HCT116 (cell line): ENCODE measurements at regions not wholly inside any gene's neighbourhood (a gene's known extent, or its start where the extent isn't known, plus 50 kb on each side); places are given as distances from the start of the nearest gene placed in this dataset.

Experiments used
- ATAC-seq: fragments of 200-7000 bp; cut with Tn5 transposase; 2 replicates; pipeline ENCODE4 v1.9.1; 2020; ENCODE audit warnings: mild to moderate bottlenecking, moderate library complexity
- BruUV-seq: library from RNA; stranded (reverse); fragments of 400-500 nt; replicated peaks from 2 replicates; lab custom pipeline; 2021; lab: Mats Ljungman, UMichigan
- CTCF ChIA-PET: fragments of 300-600 bp; sonication (Branson Sonifier 250); formaldehyde crosslinking; loops from one replicate; lab custom pipeline; 2021; ENCODE audit warnings: antibody characterized with exemption; lab: Charles Lee
- POLR2A ChIA-PET: fragments of 300-600, 350-600 bp; sonication (Branson Sonifier 250); formaldehyde crosslinking; loops from one replicate; lab custom pipeline; 2021; ENCODE audit warnings: antibody characterized with exemption; lab: Charles Lee
- RAD21 ChIA-PET, 2 experiments: fragments of 300-600 bp; sonication (Branson Sonifier 250); formaldehyde crosslinking; loops; one replicate each; lab custom pipeline; 2023; ENCODE audit warnings: low total read pairs in 2 of 2; ENCODE audit not compliant: uncharacterized antibody in 2 of 2, unreplicated experiment in 2 of 2, low non-redundant PET in 1 of 2; lab: Charles Lee
- DNase-seq: peaks from one replicate; pipeline ENCODE4 v3.0.0-alpha.2; 2010; ENCODE audit warnings: low read depth, low spot score
- H2AFZ ChIP-seq: fragments of 200-600 bp; shearing (Covaris generic), sonication (generic); 2 replicates; pipeline ENCODE4 v1.6.1; 2017; ENCODE audit warnings: low read depth, mixed run types, mixed read lengths, antibody characterized with exemption, low read length; ENCODE audit not compliant: poor library complexity, severe bottlenecking
- H3K27ac ChIP-seq: 2 replicates; pipeline ENCODE4 v1.5.1; 2012; ENCODE audit warnings: low read depth, low read length
- H3K27me3 ChIP-seq: fragments of 200-600 bp; sonication (generic); 2 replicates; pipeline ENCODE4 v1.6.1; 2016; ENCODE audit warnings: mixed run types, low read length, mixed read lengths; ENCODE audit not compliant: insufficient read depth
- H3K36me3 ChIP-seq, 2 experiments: fragments of 200-500 bp in 1 of 2; fragments of 200-600 bp in 1 of 2; sonication (Bioruptor generic) in 1 of 2; sonication (generic) in 1 of 2; 2 replicates each; pipeline versions ENCODE4 v1.5.1 to v1.6.1; 2014 to 2016; ENCODE audit warnings: low read length in 2 of 2, inconsistent platforms in 1 of 2, mixed read lengths in 1 of 2, mixed run types in 1 of 2; ENCODE audit not compliant: insufficient read depth in 2 of 2, control insufficient read depth in 1 of 2
- H3K4me1 ChIP-seq, 2 experiments: fragments of 200-600 bp in 1 of 2; sonication (generic) in 1 of 2; 2 replicates each; pipeline versions ENCODE4 v1.5.1 to v1.6.1; 2012 to 2017; ENCODE audit warnings: low read length in 2 of 2, inconsistent platforms in 1 of 2, mild to moderate bottlenecking in 1 of 2, mixed read lengths in 1 of 2, mixed run types in 1 of 2, moderate library complexity in 1 of 2; ENCODE audit not compliant: insufficient read depth in 2 of 2, control insufficient read depth in 1 of 2
- H3K4me2 ChIP-seq: fragments of 200-600 bp; sonication (generic); 2 replicates; pipeline ENCODE4 v1.6.1; 2017; ENCODE audit warnings: mixed run types, low read length, mixed read lengths
- H3K4me3 ChIP-seq, 2 experiments: fragments of 200-600 bp in 1 of 2; sonication (generic) in 1 of 2; replicated peaks in 1 of 2; 2 replicates each; pipeline ENCODE4 v1.5.1; 2011 to 2016; ENCODE audit warnings: low read length in 2 of 2, control low read depth in 1 of 2, low read depth in 1 of 2, mild to moderate bottlenecking in 1 of 2, mixed read lengths in 1 of 2, mixed run types in 1 of 2
- H3K79me2 ChIP-seq: fragments of 200-600 bp; sonication (generic); 2 replicates; pipeline ENCODE4 v1.6.1; 2017; ENCODE audit warnings: mild to moderate bottlenecking, mixed run types, low read length, moderate library complexity, mixed read lengths; ENCODE audit not compliant: insufficient read depth
- H3K9ac ChIP-seq: fragments of 200-600 bp; sonication (generic); 2 replicates; pipeline ENCODE4 v1.6.1; 2016; ENCODE audit warnings: low read length, mixed read lengths
- H3K9me2 ChIP-seq: fragments of 200-600 bp; sonication (generic), shearing (Covaris generic); 2 replicates; pipeline ENCODE4 v1.6.1; 2017; ENCODE audit warnings: mixed run types, mild to moderate bottlenecking, moderate library complexity; ENCODE audit not compliant: insufficient read depth
- H3K9me3 ChIP-seq, 2 experiments: fragments of 200-500 bp in 1 of 2; fragments of 200-600 bp in 1 of 2; sonication (Bioruptor generic) in 1 of 2; sonication (generic) in 1 of 2; 2 replicates each; pipeline ENCODE4 v1.6.1; 2014 to 2017; ENCODE audit warnings: low read length in 2 of 2, mixed read lengths in 2 of 2, inconsistent platforms in 1 of 2, low read depth in 1 of 2, mild to moderate bottlenecking in 1 of 2, mixed run types in 1 of 2, moderate library complexity in 1 of 2; ENCODE audit not compliant: control insufficient read depth in 1 of 2, insufficient read depth in 1 of 2
- H4K20me1 ChIP-seq: fragments of 200-600 bp; sonication (generic), shearing (Covaris generic); 2 replicates; pipeline ENCODE4 v1.6.1; 2017; ENCODE audit warnings: mixed run types, mild to moderate bottlenecking, moderate library complexity; ENCODE audit not compliant: insufficient read depth
- EGR1 ChIP-seq: IDR thresholded peaks from 2 replicates; pipeline ENCODE4 v1.6.1; 2012; ENCODE audit warnings: low read depth
- ELF1 ChIP-seq: IDR thresholded peaks from 2 replicates; pipeline ENCODE4 v1.6.1; 2012; ENCODE audit warnings: low read depth, borderline replicate concordance
- EZH2phosphoT487 ChIP-seq: fragments of 200-600 bp; IDR thresholded peaks from 2 replicates; pipeline ENCODE4 v1.6.1; 2018; ENCODE audit warnings: antibody characterized with exemption, borderline replicate concordance
- JUND ChIP-seq: IDR thresholded peaks from 2 replicates; pipeline ENCODE4 v1.6.1; 2012
- POLR2A ChIP-seq: IDR thresholded peaks from 2 replicates; pipeline ENCODE4 v1.7.0; 2011; ENCODE audit warnings: borderline replicate concordance; ENCODE audit not compliant: insufficient read depth, insufficient read length; ENCODE audit errors: extremely low read depth
- RAD21 ChIP-seq: IDR thresholded peaks from 2 replicates; pipeline ENCODE4 v1.6.1; 2012; ENCODE audit warnings: low read depth, mild to moderate bottlenecking
- TCF7L2 ChIP-seq: IDR thresholded peaks from 2 replicates; pipeline ENCODE4 v1.7.0; 2011; ENCODE audit warnings: borderline replicate concordance, inconsistent platforms; ENCODE audit not compliant: insufficient read depth, insufficient read length; ENCODE audit errors: extremely low read depth
- intact Hi-C: fragments of 100-400 bp; cut with micrococcal nuclease; formaldehyde crosslinking; loops from 2 replicates; pipeline ENCODE4 v1.10.0; 2022
- TF ChIP-seq, protein P1 (sequence below), 3 experiments: fragments of 200-600 bp in 1 of 3; sonication (generic) in 1 of 3; IDR thresholded peaks in 2 of 3; conservative IDR thresholded peaks in 1 of 3; 2 replicates each; pipeline ENCODE4 v1.5.1; 2012 to 2017; ENCODE audit warnings: low read depth in 2 of 3, low read length in 2 of 3, antibody characterized with exemption in 1 of 3, borderline replicate concordance in 1 of 3, control low read depth in 1 of 3, mild to moderate bottlenecking in 1 of 3, mixed read lengths in 1 of 3, mixed run types in 1 of 3, moderate library complexity in 1 of 3; ENCODE audit not compliant: insufficient read depth in 1 of 3
- TF ChIP-seq, protein P2 (sequence below): IDR thresholded peaks from 2 replicates; pipeline ENCODE4 v1.6.1; 2011; ENCODE audit warnings: mild to moderate bottlenecking, low read length, moderate library complexity; ENCODE audit not compliant: insufficient replicate concordance; ENCODE audit errors: extremely low read depth

DNA sequence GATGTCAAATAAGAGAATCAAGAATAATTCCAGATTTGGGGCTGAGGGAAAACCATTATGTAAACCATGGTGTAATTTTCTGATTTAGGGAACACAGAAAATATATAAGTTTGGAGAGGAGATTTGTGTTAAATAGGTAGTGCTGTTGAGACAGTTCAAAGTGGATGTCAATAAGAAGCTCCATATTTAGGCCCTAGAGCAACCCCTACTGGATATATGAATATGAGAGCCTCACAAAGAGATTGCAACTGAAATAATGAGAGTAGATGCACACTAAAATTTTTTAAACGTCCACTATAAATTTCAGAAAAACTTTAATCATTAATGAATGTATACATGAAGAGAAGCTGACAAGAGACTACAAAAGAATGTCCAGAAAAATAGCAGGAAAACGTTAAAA lies 1447.8 kb upstream of the PRMT6 start:
- Histone ChIP-seq H3K9ac (no peak overlapping the region), H3K27me3 (no peaks in the 10 kb centered on the region), H3K9me2 (no peaks in the 10 kb centered on the region), H3K4me1 (no peaks in the 10 kb centered on the region), H3K4me2 (no peak overlapping the region), H2AFZ (no peak overlapping the region), H3K27ac (no peak overlapping the region), H3K79me2 (no peaks in the 10 kb centered on the region), H3K9me3 (peaks cover 5 to 9% of the 10 kb centered on the region in 2 experiments; a peak in 2 of 4 replicates), H4K20me1 (no peaks in the 10 kb centered on the region), H3K36me3 (no peaks in the 10 kb centered on the region), H3K4me3 (no peak overlapping the region)
- TF ChIP-seq TCF7L2 (no peak), JUND (no peak), EZH2phosphoT487 (no peak), ELF1 (no peak), POLR2A (no peak), RAD21 (no peak), EGR1 (no peak)
- TF ChIP-seq, protein P1, sequence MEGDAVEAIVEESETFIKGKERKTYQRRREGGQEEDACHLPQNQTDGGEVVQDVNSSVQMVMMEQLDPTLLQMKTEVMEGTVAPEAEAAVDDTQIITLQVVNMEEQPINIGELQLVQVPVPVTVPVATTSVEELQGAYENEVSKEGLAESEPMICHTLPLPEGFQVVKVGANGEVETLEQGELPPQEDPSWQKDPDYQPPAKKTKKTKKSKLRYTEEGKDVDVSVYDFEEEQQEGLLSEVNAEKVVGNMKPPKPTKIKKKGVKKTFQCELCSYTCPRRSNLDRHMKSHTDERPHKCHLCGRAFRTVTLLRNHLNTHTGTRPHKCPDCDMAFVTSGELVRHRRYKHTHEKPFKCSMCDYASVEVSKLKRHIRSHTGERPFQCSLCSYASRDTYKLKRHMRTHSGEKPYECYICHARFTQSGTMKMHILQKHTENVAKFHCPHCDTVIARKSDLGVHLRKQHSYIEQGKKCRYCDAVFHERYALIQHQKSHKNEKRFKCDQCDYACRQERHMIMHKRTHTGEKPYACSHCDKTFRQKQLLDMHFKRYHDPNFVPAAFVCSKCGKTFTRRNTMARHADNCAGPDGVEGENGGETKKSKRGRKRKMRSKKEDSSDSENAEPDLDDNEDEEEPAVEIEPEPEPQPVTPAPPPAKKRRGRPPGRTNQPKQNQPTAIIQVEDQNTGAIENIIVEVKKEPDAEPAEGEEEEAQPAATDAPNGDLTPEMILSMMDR (IDR thresholded peaks at IDR 0.05 in 2 of 3, conservative IDR thresholded peaks at IDR 0.05 in 1 of 3; ENCODE audit: borderline replicate concordance in 1 of 3, insufficient read depth in 1 of 3, low read depth in 2 of 3, low read length in 2 of 3): no peak
- TF ChIP-seq, protein P2, sequence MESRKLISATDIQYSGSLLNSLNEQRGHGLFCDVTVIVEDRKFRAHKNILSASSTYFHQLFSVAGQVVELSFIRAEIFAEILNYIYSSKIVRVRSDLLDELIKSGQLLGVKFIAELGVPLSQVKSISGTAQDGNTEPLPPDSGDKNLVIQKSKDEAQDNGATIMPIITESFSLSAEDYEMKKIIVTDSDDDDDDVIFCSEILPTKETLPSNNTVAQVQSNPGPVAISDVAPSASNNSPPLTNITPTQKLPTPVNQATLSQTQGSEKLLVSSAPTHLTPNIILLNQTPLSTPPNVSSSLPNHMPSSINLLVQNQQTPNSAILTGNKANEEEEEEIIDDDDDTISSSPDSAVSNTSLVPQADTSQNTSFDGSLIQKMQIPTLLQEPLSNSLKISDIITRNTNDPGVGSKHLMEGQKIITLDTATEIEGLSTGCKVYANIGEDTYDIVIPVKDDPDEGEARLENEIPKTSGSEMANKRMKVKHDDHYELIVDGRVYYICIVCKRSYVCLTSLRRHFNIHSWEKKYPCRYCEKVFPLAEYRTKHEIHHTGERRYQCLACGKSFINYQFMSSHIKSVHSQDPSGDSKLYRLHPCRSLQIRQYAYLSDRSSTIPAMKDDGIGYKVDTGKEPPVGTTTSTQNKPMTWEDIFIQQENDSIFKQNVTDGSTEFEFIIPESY: no peak
- ChIA-PET POLR2A (no interaction called here), CTCF (no interaction called here), RAD21 (no interaction called here)
- ATAC-seq (no peak), DNase-seq (no peak)
- BruUV-seq: no TSS peak
- intact Hi-C loops: no loop called here
